WTC11 (cell line): ENCODE measurements at regions not wholly inside any gene's neighbourhood (a gene's known extent, or its start where the extent isn't known, plus 50 kb on each side); places are given as distances from the start of the nearest gene placed in this dataset.

Experiments used
- ATAC-seq: fragments of 200-7000 bp; cut with Tn5 transposase; 2 replicates; pipeline ENCODE4 v1.10.0; 2021; ENCODE audit warnings: mild to moderate bottlenecking, moderate library complexity
- CTCF ChIA-PET: fragments of 300-600 bp; sonication (Branson Sonifier 250); formaldehyde crosslinking; loops from one replicate; lab custom pipeline; 2021; ENCODE audit warnings: antibody characterized with exemption; lab: Charles Lee
- POLR2A ChIA-PET: fragments of 350-600 bp; sonication (Branson Sonifier 250); formaldehyde crosslinking; loops from one replicate; lab custom pipeline; 2021; ENCODE audit warnings: antibody characterized with exemption; lab: Charles Lee
- DNase-seq: peaks from one replicate; pipeline ENCODE4 v3.0.0; 2021; ENCODE audit warnings: low spot score
- H3K27ac Mint-ChIP-seq: 2 replicates; pipeline ENCODE4 v1.8.0; 2021; ENCODE audit warnings: mixed read lengths
- H3K27me3 Mint-ChIP-seq: 2 replicates; pipeline ENCODE4 v1.8.0; 2021; ENCODE audit warnings: low read depth, mild to moderate bottlenecking, moderate library complexity, mixed read lengths
- H3K36me3 Mint-ChIP-seq: 2 replicates; pipeline ENCODE4 v1.8.0; 2021; ENCODE audit warnings: mixed read lengths
- H3K4me1 Mint-ChIP-seq: 2 replicates; pipeline ENCODE4 v1.8.0; 2022; ENCODE audit warnings: mixed read lengths
- H3K4me3 Mint-ChIP-seq: 2 replicates; pipeline ENCODE4 v1.8.0; 2021; ENCODE audit warnings: mild to moderate bottlenecking, moderate library complexity, mixed read lengths
- H3K9me3 Mint-ChIP-seq: 2 replicates; pipeline ENCODE4 v1.8.0; 2021; ENCODE audit warnings: mixed read lengths
- GABPB1 ChIP-seq: sonication (generic); formaldehyde crosslinking; IDR thresholded peaks from 2 replicates; pipeline ENCODE4 v1.8.1; 2023; ENCODE audit warnings: mild to moderate bottlenecking, missing genetic modification reagents
- GTF2I ChIP-seq: fragments of 250-450 bp; sonication (Bioruptor Pico); conservative IDR thresholded peaks from 2 replicates; pipeline ENCODE4 v1.4.0; 2021; ENCODE audit warnings: mild to moderate bottlenecking
- MYBL2 ChIP-seq: sonication (generic); formaldehyde crosslinking; IDR thresholded peaks from 2 replicates; pipeline ENCODE4 v1.8.1; 2023; ENCODE audit warnings: mild to moderate bottlenecking, moderate library complexity, missing genetic modification reagents
- TF ChIP-seq, protein P1 (sequence below): sonication (generic); formaldehyde crosslinking; IDR thresholded peaks from 2 replicates; pipeline ENCODE4 v1.8.1; 2023; ENCODE audit warnings: mild to moderate bottlenecking, moderate library complexity, missing genetic modification reagents
- TF ChIP-seq, protein P2 (sequence below): fragments of 250-450 bp; sonication (Bioruptor Pico); IDR thresholded peaks from 2 replicates; pipeline ENCODE4 v1.9.0; 2021; ENCODE audit warnings: mild to moderate bottlenecking
- TF ChIP-seq, protein P3 (sequence below): sonication (generic); formaldehyde crosslinking; IDR thresholded peaks from 2 replicates; pipeline ENCODE4 v1.8.1; 2022; ENCODE audit warnings: low read depth, missing genetic modification reagents, borderline replicate concordance
- TF ChIP-seq, protein P4 (sequence below): fragments of 250-450 bp; sonication (Bioruptor Pico); IDR thresholded peaks from 2 replicates; pipeline ENCODE4 v1.9.0; 2021; ENCODE audit warnings: mild to moderate bottlenecking, borderline replicate concordance
- TF ChIP-seq, protein P5 (sequence below): sonication (generic); formaldehyde crosslinking; IDR thresholded peaks from 2 replicates; pipeline ENCODE4 v1.8.0; 2023; ENCODE audit warnings: mild to moderate bottlenecking, missing genetic modification reagents
- TF ChIP-seq, protein P6 (sequence below): fragments of 250-450 bp; sonication (Bioruptor Pico); IDR thresholded peaks from 2 replicates; pipeline ENCODE4 v1.9.0; 2021; ENCODE audit warnings: mild to moderate bottlenecking

DNA sequence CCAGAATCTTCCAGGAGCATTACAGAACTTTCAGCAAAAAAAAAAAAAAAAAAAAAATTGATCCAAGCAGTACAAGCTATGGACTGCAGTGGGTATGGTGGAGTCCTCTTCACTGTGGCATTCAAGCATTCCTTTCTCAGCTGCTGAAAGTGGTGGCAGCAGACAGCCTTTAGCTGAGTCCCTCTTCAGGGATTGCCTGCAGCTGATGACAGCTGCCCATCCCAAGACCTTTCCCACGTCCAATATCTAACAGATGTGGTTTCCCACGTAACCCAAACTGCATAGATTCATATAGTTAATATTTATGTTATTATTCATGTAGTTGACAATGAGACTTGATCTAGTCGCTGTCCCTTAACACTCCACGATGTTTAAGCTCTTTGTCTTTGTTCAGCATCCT lies 475.9 kb downstream of the TLE1 start:
- CTCF ChIA-PET: no interaction called here

DNA sequence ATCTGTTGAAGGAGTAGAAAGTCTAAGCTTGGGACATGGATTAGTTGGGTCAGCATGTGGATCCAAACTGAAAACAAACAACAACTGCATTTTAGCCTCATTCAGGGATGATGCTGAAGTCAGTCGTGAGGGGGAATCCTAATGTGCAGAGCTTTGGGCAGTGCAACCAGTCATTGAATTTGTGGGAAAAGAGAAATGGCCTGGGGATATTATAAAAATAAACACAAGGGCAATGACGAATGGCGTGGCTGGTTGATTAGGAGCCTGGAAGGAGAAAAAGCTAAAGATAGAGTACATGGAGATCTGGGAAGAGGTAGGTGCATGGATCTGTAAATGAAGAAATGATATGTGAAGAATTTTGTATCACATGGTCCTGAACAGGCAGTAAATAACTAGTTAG lies 477.6 kb downstream of the TLE1 start:
- H3K36me3 Mint-ChIP-seq: peaks cover 8% of the 10 kb centered on the region
- ATAC-seq: no peak
- H3K9me3 Mint-ChIP-seq: peaks cover 12% of the 10 kb centered on the region
- CTCF ChIA-PET: no interaction called here
- POLR2A ChIA-PET: no interaction called here
- peaks cover 15% of the 10 kb centered on the region for H3K4me1 Mint-ChIP-seq
- H3K27ac Mint-ChIP-seq: no peak overlapping the region
- no peaks in the 10 kb centered on the region for H3K27me3 Mint-ChIP-seq
- H3K4me3 Mint-ChIP-seq: no peak overlapping the region
- TF ChIP-seq, protein P1, sequence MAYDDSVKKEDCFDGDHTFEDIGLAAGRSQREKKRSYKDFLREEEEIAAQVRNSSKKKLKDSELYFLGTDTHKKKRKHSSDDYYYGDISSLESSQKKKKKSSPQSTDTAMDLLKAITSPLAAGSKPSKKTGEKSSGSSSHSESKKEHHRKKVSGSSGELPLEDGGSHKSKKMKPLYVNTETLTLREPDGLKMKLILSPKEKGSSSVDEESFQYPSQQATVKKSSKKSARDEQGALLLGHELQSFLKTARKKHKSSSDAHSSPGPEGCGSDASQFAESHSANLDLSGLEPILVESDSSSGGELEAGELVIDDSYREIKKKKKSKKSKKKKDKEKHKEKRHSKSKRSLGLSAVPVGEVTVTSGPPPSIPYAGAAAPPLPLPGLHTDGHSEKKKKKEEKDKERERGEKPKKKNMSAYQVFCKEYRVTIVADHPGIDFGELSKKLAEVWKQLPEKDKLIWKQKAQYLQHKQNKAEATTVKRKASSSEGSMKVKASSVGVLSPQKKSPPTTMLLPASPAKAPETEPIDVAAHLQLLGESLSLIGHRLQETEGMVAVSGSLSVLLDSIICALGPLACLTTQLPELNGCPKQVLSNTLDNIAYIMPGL (CRISPR knock-in tag): no peak
- TF ChIP-seq, protein P2, sequence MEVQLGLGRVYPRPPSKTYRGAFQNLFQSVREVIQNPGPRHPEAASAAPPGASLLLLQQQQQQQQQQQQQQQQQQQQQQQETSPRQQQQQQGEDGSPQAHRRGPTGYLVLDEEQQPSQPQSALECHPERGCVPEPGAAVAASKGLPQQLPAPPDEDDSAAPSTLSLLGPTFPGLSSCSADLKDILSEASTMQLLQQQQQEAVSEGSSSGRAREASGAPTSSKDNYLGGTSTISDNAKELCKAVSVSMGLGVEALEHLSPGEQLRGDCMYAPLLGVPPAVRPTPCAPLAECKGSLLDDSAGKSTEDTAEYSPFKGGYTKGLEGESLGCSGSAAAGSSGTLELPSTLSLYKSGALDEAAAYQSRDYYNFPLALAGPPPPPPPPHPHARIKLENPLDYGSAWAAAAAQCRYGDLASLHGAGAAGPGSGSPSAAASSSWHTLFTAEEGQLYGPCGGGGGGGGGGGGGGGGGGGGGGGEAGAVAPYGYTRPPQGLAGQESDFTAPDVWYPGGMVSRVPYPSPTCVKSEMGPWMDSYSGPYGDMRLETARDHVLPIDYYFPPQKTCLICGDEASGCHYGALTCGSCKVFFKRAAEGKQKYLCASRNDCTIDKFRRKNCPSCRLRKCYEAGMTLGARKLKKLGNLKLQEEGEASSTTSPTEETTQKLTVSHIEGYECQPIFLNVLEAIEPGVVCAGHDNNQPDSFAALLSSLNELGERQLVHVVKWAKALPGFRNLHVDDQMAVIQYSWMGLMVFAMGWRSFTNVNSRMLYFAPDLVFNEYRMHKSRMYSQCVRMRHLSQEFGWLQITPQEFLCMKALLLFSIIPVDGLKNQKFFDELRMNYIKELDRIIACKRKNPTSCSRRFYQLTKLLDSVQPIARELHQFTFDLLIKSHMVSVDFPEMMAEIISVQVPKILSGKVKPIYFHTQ (CRISPR knock-in tag): no peak
- TF ChIP-seq GTF2I (CRISPR knock-in tag) (no peak), MYBL2 (CRISPR knock-in tag) (no peak), GABPB1 (CRISPR knock-in tag) (no peak)
- TF ChIP-seq, protein P3, sequence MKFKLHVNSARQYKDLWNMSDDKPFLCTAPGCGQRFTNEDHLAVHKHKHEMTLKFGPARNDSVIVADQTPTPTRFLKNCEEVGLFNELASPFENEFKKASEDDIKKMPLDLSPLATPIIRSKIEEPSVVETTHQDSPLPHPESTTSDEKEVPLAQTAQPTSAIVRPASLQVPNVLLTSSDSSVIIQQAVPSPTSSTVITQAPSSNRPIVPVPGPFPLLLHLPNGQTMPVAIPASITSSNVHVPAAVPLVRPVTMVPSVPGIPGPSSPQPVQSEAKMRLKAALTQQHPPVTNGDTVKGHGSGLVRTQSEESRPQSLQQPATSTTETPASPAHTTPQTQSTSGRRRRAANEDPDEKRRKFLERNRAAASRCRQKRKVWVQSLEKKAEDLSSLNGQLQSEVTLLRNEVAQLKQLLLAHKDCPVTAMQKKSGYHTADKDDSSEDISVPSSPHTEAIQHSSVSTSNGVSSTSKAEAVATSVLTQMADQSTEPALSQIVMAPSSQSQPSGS (CRISPR knock-in tag): no peak
- no peak for DNase-seq

More for the DNA sequence above, 475.9 kb downstream of the TLE1 start:
- Mint-ChIP-seq H3K4me1 (peaks cover 15% of the 10 kb centered on the region), H3K9me3 (peaks cover 25% of the 10 kb centered on the region), H3K27me3 (no peaks in the 10 kb centered on the region; the same call in 1 of the 2 replicates), H3K27ac (no peak overlapping the region), H3K36me3 (peaks cover 26% of the 10 kb centered on the region), H3K4me3 (no peak overlapping the region)
- DNase-seq (no peak), ATAC-seq (peak; percentile 59)
- TF ChIP-seq, protein P4, sequence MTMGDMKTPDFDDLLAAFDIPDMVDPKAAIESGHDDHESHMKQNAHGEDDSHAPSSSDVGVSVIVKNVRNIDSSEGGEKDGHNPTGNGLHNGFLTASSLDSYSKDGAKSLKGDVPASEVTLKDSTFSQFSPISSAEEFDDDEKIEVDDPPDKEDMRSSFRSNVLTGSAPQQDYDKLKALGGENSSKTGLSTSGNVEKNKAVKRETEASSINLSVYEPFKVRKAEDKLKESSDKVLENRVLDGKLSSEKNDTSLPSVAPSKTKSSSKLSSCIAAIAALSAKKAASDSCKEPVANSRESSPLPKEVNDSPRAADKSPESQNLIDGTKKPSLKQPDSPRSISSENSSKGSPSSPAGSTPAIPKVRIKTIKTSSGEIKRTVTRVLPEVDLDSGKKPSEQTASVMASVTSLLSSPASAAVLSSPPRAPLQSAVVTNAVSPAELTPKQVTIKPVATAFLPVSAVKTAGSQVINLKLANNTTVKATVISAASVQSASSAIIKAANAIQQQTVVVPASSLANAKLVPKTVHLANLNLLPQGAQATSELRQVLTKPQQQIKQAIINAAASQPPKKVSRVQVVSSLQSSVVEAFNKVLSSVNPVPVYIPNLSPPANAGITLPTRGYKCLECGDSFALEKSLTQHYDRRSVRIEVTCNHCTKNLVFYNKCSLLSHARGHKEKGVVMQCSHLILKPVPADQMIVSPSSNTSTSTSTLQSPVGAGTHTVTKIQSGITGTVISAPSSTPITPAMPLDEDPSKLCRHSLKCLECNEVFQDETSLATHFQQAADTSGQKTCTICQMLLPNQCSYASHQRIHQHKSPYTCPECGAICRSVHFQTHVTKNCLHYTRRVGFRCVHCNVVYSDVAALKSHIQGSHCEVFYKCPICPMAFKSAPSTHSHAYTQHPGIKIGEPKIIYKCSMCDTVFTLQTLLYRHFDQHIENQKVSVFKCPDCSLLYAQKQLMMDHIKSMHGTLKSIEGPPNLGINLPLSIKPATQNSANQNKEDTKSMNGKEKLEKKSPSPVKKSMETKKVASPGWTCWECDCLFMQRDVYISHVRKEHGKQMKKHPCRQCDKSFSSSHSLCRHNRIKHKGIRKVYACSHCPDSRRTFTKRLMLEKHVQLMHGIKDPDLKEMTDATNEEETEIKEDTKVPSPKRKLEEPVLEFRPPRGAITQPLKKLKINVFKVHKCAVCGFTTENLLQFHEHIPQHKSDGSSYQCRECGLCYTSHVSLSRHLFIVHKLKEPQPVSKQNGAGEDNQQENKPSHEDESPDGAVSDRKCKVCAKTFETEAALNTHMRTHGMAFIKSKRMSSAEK: no peak
- TF ChIP-seq, protein P5, sequence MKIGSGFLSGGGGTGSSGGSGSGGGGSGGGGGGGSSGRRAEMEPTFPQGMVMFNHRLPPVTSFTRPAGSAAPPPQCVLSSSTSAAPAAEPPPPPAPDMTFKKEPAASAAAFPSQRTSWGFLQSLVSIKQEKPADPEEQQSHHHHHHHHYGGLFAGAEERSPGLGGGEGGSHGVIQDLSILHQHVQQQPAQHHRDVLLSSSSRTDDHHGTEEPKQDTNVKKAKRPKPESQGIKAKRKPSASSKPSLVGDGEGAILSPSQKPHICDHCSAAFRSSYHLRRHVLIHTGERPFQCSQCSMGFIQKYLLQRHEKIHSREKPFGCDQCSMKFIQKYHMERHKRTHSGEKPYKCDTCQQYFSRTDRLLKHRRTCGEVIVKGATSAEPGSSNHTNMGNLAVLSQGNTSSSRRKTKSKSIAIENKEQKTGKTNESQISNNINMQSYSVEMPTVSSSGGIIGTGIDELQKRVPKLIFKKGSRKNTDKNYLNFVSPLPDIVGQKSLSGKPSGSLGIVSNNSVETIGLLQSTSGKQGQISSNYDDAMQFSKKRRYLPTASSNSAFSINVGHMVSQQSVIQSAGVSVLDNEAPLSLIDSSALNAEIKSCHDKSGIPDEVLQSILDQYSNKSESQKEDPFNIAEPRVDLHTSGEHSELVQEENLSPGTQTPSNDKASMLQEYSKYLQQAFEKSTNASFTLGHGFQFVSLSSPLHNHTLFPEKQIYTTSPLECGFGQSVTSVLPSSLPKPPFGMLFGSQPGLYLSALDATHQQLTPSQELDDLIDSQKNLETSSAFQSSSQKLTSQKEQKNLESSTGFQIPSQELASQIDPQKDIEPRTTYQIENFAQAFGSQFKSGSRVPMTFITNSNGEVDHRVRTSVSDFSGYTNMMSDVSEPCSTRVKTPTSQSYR (CRISPR knock-in tag): no peak
- TF ChIP-seq, protein P6, sequence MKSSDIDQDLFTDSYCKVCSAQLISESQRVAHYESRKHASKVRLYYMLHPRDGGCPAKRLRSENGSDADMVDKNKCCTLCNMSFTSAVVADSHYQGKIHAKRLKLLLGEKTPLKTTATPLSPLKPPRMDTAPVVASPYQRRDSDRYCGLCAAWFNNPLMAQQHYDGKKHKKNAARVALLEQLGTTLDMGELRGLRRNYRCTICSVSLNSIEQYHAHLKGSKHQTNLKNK: no peak
- POLR2A ChIA-PET: interaction anchor here (0.6 kb wide), 1 partner anchor 1003 kb away, joined by 3 read pairs; no protein-coding TSS in a partner anchor
